ENCODE measurements at regions not wholly inside any gene's neighbourhood (a gene's known extent, or its start where the extent isn't known, plus 50 kb on each side); places are given as distances from the start of the nearest gene placed in this dataset.
"Not testable (repeated sequence)": the region's sequence is repeated elsewhere in the genome, so short reads cannot be mapped to it uniquely, and the experiment has no call there.

DNA sequence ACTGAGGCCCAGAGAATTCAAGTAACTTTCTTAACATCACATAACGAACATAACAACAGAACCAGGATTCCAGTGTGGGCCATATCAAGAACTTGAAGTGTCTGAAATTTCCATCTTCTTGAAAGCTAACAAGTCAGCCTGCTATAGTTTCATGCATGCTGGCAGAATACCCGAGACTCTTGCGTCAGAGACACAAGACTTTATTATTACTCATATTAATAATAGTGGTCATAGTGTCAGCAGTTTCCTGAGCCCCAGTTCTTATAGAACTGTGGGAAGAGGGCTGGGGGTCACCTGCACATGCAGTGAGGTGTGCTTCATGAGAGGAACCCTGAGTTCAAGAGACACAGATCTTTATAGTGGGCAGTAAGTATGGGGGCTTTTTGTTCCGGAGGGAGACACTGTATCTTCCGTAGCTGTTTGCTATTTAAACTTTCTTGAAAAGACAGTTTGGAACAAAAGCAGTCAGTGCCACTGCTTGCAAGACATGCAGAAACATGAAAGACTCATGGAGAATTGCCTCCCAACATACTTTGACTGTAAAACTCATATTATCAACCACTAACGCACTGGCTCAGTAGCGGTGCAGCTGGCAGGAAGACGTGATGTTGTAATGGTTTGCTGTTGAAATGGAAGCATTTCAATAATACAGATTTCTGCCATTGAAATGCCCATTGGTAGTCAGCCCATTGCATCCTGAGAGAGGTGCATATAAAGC lies 339.2 kb downstream of the ADGRL2 start:
- Histone ChIP-seq H3K4me1 (no peaks in the 10 kb centered on the region), H3K9me3 (no peaks in the 10 kb centered on the region), H3K4me3 (no peak overlapping the region), H3K27ac (no peak overlapping the region), H3K36me3 (no peaks in the 10 kb centered on the region), H3K27me3 (no peaks in the 10 kb centered on the region)
- intact Hi-C loops (cut with DNase I; ENCODE audit: low total_unique reads): no loop called here
- TF ChIP-seq POLR2AphosphoS5 (IDR thresholded peaks at IDR 0.05) (no peak), CTCF (IDR thresholded peaks at IDR 0.05) (no peak), POLR2A (IDR thresholded peaks at IDR 0.05) (no peak)
- DNase-seq (ENCODE audit: low spot score in 2 of 2): no peak

- H3K27me3 ChIP-seq; H3K27ac ChIP-seq; H3K4me1 ChIP-seq; H3K4me3 ChIP-seq; H3K9me3 ChIP-seq; H3K36me3 ChIP-seq; DNase-seq (ENCODE audit: low spot score in 2 of 2); intact Hi-C loops (cut with DNase I; ENCODE audit: low total_unique reads): not testable (repeated sequence)
Observed at GRCh38 chr1:82136351-82136750, 335.6 kb downstream of the ADGRL2 start.

DNA sequence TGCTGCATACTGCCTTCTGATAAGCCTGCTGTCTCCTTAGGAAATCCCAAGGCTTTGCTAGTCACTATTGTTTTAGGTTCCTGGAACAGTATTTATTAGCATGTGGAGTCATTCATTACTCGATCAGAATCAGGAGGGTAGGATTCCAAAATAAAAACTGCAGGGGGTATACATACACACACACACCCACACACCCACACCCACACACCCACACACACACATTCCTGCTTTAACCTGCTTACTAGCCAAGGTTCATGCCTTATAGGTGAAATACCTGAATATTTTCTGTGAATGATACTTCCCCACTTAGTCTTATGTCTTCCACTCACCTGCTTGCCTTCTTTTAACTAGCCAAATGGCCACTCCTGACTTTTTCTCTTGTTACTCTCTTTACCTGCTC lies 325.1 kb downstream of the ADGRL2 start:
- no peaks in the 10 kb centered on the region for H3K36me3 ChIP-seq
- no peak for DNase-seq (ENCODE audit: low spot score in 2 of 2)
- no peaks in the 10 kb centered on the region for H3K9me3 ChIP-seq
- H3K4me1 ChIP-seq: no peaks in the 10 kb centered on the region
- H3K27ac ChIP-seq: no peak overlapping the region
- intact Hi-C loops (cut with DNase I; ENCODE audit: low total_unique reads): no loop called here
- H3K4me3 ChIP-seq: no peak overlapping the region
- TF ChIP-seq CTCF (IDR thresholded peaks at IDR 0.05): no peak
- no peak for TF ChIP-seq POLR2AphosphoS5 (IDR thresholded peaks at IDR 0.05)
- H3K27me3 ChIP-seq: no peaks in the 10 kb centered on the region

- H3K27me3 ChIP-seq: no peaks in the 10 kb centered on the region
- intact Hi-C loops (cut with DNase I; ENCODE audit: low total_unique reads): no loop called here
- H3K36me3 ChIP-seq: no peaks in the 10 kb centered on the region
- no peak for DNase-seq (ENCODE audit: low spot score in 2 of 2)
- H3K4me1 ChIP-seq: no peaks in the 10 kb centered on the region
- H3K27ac ChIP-seq: no peak overlapping the region
- no peak overlapping the region for H3K4me3 ChIP-seq
- no peaks in the 10 kb centered on the region for H3K9me3 ChIP-seq
- no peak for TF ChIP-seq CTCF (IDR thresholded peaks at IDR 0.05)
- no peak for TF ChIP-seq POLR2A (IDR thresholded peaks at IDR 0.05)
- TF ChIP-seq POLR2AphosphoS5 (IDR thresholded peaks at IDR 0.05): no peak
Observed at GRCh38 chr1:82125119-82125518, 324.4 kb downstream of the ADGRL2 start.

DNA sequence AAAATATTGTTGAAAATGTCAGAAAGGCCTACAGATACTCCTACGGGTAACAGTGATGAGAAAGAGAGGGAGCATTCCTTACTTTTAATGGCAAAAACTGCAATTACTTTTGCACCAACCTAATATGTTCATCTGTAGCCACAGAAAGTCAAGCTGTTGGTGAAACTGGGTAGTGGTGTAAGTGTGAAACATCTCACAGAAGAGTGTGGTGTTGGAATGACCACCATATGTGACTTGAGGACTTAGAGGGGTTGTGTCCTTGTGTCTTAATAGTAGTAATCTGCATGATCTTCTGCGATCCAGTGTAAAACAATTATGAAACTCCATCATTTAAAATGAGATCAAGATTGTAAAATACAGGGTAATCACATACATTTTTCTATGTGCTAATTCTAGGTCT lies 320.7 kb downstream of the ADGRL2 start:
- no peak for TF ChIP-seq POLR2AphosphoS5 (IDR thresholded peaks at IDR 0.05)
- TF ChIP-seq POLR2A (IDR thresholded peaks at IDR 0.05): no peak
- TF ChIP-seq CTCF (IDR thresholded peaks at IDR 0.05): no peak
- intact Hi-C loops (cut with DNase I; ENCODE audit: low total_unique reads): no loop called here
- DNase-seq (ENCODE audit: low spot score in 2 of 2): no peak

DNA sequence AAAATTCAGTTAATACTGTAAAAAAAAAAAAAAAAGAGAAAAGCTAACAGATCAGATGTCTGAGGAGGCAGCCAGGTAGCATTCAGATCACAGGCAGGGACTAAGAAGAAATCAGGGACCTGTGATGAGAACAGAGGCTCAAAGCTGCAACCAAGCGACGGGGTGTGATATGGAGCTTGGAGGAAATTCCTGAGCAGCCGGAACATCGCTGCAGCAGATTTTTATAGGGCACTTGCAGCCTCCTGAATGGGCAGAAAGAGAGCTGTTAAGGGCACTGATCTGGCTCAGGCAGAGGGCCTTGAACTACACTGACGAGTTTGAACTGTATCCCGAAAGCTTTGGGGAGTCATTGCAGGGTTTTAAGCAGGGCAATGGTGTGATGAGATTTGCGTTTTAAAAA lies 315.4 kb downstream of the ADGRL2 start:
- no peak overlapping the region for H3K27ac ChIP-seq
- H3K36me3 ChIP-seq: no peaks in the 10 kb centered on the region
- H3K4me1 ChIP-seq: no peaks in the 10 kb centered on the region
- H3K4me3 ChIP-seq: no peak overlapping the region
- no peaks in the 10 kb centered on the region for H3K27me3 ChIP-seq
- intact Hi-C loops (cut with DNase I; ENCODE audit: low total_unique reads): no loop called here
- no peak for DNase-seq (ENCODE audit: low spot score in 2 of 2)
- no peaks in the 10 kb centered on the region for H3K9me3 ChIP-seq
- TF ChIP-seq POLR2AphosphoS5 (IDR thresholded peaks at IDR 0.05): no peak
- no peak for TF ChIP-seq CTCF (IDR thresholded peaks at IDR 0.05)
- TF ChIP-seq POLR2A (IDR thresholded peaks at IDR 0.05): no peak

More for the DNA sequence above, 320.7 kb downstream of the ADGRL2 start:
- H3K27ac ChIP-seq: no peak overlapping the region
- no peaks in the 10 kb centered on the region for H3K4me1 ChIP-seq
- no peak overlapping the region for H3K4me3 ChIP-seq
- no peaks in the 10 kb centered on the region for H3K9me3 ChIP-seq
- H3K36me3 ChIP-seq: no peaks in the 10 kb centered on the region
- H3K27me3 ChIP-seq: no peaks in the 10 kb centered on the region
